ENCODE measurements at regions not wholly inside any gene's neighbourhood (a gene's known extent, or its start where the extent isn't known, plus 50 kb on each side); places are given as distances from the start of the nearest gene placed in this dataset.

- H3K4me1 Mint-ChIP-seq: no peaks in the 10 kb centered on the region
- no peaks in the 10 kb centered on the region for H3K27me3 Mint-ChIP-seq (ENCODE audit: low read depth)
- ChIA-PET CTCF (interaction anchor here (1.9 kb wide), 1 partner anchor 132 kb away, joined by 7 read pairs; no protein-coding TSS in a partner anchor), POLR2A (no interaction called here)
- H3K4me3 Mint-ChIP-seq: no peak overlapping the region
- no peaks in the 10 kb centered on the region for H3K36me3 Mint-ChIP-seq
- H3K27ac Mint-ChIP-seq: no peak overlapping the region
- TF ChIP-seq IRF1 (CRISPR knock-in tag; IDR thresholded peaks at IDR 0.05) (no peak), EMX1 (CRISPR knock-in tag; IDR thresholded peaks at IDR 0.05) (no peak), ZNF232 (CRISPR knock-in tag; IDR thresholded peaks at IDR 0.05) (no peak), MLX (CRISPR knock-in tag; IDR thresholded peaks at IDR 0.05) (no peak), ZNF121 (CRISPR knock-in tag; IDR thresholded peaks at IDR 0.05) (no peak), ZMAT4 (CRISPR knock-in tag; IDR thresholded peaks at IDR 0.05) (no peak), TP53 (CRISPR knock-in tag; IDR thresholded peaks at IDR 0.05) (no peak), JUN (CRISPR knock-in tag; IDR thresholded peaks at IDR 0.05) (no peak), CBFB (CRISPR knock-in tag; IDR thresholded peaks at IDR 0.05; ENCODE audit: low read depth) (no peak), ZNF219 (CRISPR knock-in tag; IDR thresholded peaks at IDR 0.05; ENCODE audit: borderline replicate concordance) (no peak), TEAD1 (CRISPR knock-in tag; IDR thresholded peaks at IDR 0.05) (no peak), NFYB (CRISPR knock-in tag; conservative IDR thresholded peaks at IDR 0.05; ENCODE audit: low read depth) (no peak), SP1 (CRISPR knock-in tag; conservative IDR thresholded peaks at IDR 0.05) (no peak), ZNF425 (CRISPR knock-in tag; conservative IDR thresholded peaks at IDR 0.05) (no peak), ZSCAN18 (CRISPR knock-in tag; IDR thresholded peaks at IDR 0.05) (no peak), ZNF532 (CRISPR knock-in tag; IDR thresholded peaks at IDR 0.05; ENCODE audit: borderline replicate concordance) (no peak), MXD4 (CRISPR knock-in tag; IDR thresholded peaks at IDR 0.05; ENCODE audit: borderline replicate concordance) (no peak), ERG (CRISPR knock-in tag; IDR thresholded peaks at IDR 0.05) (no peak)
- H3K9me3 Mint-ChIP-seq: peaks cover 6% of the 10 kb centered on the region; the same call in 1 of the 2 replicates
- ATAC-seq: no peak
- no peak for DNase-seq (ENCODE audit: low spot score)
Measured at GRCh38 chr7:46054915-46055314, 133.8 kb upstream of the IGFBP3 start.
